Neural progenitor cell (in vitro differentiated cells): ENCODE measurements at regions not wholly inside any gene's neighbourhood (a gene's known extent, or its start where the extent isn't known, plus 50 kb on each side); places are given as distances from the start of the nearest gene placed in this dataset.

Experiments
- DNase-seq: peaks from one replicate; pipeline ENCODE4 v3.0.0-alpha.2; 2016; ENCODE audit warnings: low spot score
- H2AFZ ChIP-seq: fragments of 200-600 bp; sonication (generic); replicated peaks from 2 replicates; pipeline ENCODE4 v1.6.1; 2016; ENCODE audit warnings: antibody characterized with exemption
- H3F3A ChIP-seq: fragments of 200-600 bp; sonication (generic); 2 replicates; pipeline ENCODE4 v1.6.1; 2016; ENCODE audit warnings: antibody characterized with exemption, low read depth
- H3K27ac ChIP-seq: fragments of 200-600 bp; sonication (generic); 2 replicates; pipeline ENCODE4 v1.5.1; 2016; ENCODE audit warnings: mild to moderate bottlenecking
- H3K27me3 ChIP-seq: fragments of 200-600 bp; sonication (generic); 2 replicates; pipeline ENCODE4 v1.6.1; 2016; ENCODE audit warnings: mild to moderate bottlenecking, moderate library complexity
- H3K36me3 ChIP-seq: fragments of 200-600 bp; sonication (generic); 2 replicates; pipeline ENCODE4 v1.5.1; 2016
- H3K4me1 ChIP-seq: fragments of 200-600 bp; sonication (generic); 2 replicates; pipeline ENCODE4 v1.6.1; 2016; ENCODE audit warnings: mixed run types
- H3K4me2 ChIP-seq: fragments of 200-600 bp; sonication (generic); 2 replicates; pipeline ENCODE4 v1.6.1; 2016
- H3K4me3 ChIP-seq: fragments of 200-600 bp; sonication (generic); 2 replicates; pipeline ENCODE4 v1.5.1; 2016
- H3K79me2 ChIP-seq: fragments of 200-600 bp; sonication (generic); 2 replicates; pipeline ENCODE4 v1.6.1; 2016; ENCODE audit warnings: low read depth
- H3K9ac ChIP-seq: fragments of 200-600 bp; sonication (generic); 2 replicates; pipeline ENCODE4 v1.6.1; 2016
- H3K9me3 ChIP-seq: fragments of 200-600 bp; sonication (generic); 2 replicates; pipeline ENCODE4 v1.5.1; 2016; ENCODE audit warnings: low read depth
- H4K20me1 ChIP-seq: fragments of 200-600 bp; sonication (generic); 2 replicates; pipeline ENCODE4 v1.6.1; 2016; ENCODE audit warnings: low read depth
- H3K27ac Mint-ChIP-seq: 3 replicates; pipeline ENCODE4 v1.8.0; 2021; ENCODE audit warnings: mixed read lengths
- H3K27me3 Mint-ChIP-seq: 2 replicates; pipeline ENCODE4 v1.8.0; 2022; ENCODE audit warnings: low read depth, mild to moderate bottlenecking, inconsistent platforms, moderate library complexity, mixed read lengths; ENCODE audit not compliant: insufficient read depth
- H3K36me3 Mint-ChIP-seq: 3 replicates; pipeline ENCODE4 v1.8.0; 2021; ENCODE audit warnings: mixed read lengths
- H3K4me1 Mint-ChIP-seq: 3 replicates; pipeline ENCODE4 v1.8.0; 2021; ENCODE audit warnings: mixed read lengths
- H3K4me3 Mint-ChIP-seq: 3 replicates; pipeline ENCODE4 v1.8.0; 2021; ENCODE audit warnings: mild to moderate bottlenecking, moderate library complexity, mixed read lengths
- H3K9me3 Mint-ChIP-seq: 3 replicates; pipeline ENCODE4 v1.8.0; 2020; ENCODE audit warnings: mixed read lengths
- EZH2 ChIP-seq: fragments of 200-600 bp; sonication (generic); IDR thresholded peaks from 2 replicates; pipeline ENCODE4 v1.6.1; 2017; ENCODE audit warnings: antibody characterized with exemption, mild to moderate bottlenecking, moderate library complexity
- EZH2phosphoT487 ChIP-seq: fragments of 200-600 bp; sonication (generic); IDR thresholded peaks from 2 replicates; pipeline ENCODE4 v1.6.1; 2017; ENCODE audit warnings: antibody characterized with exemption
- TF ChIP-seq, protein P1 (sequence below): fragments of 200-600 bp; sonication (generic); IDR thresholded peaks from 2 replicates; pipeline ENCODE4 v1.5.1; 2017; ENCODE audit warnings: antibody characterized with exemption, mild to moderate bottlenecking

DNA sequence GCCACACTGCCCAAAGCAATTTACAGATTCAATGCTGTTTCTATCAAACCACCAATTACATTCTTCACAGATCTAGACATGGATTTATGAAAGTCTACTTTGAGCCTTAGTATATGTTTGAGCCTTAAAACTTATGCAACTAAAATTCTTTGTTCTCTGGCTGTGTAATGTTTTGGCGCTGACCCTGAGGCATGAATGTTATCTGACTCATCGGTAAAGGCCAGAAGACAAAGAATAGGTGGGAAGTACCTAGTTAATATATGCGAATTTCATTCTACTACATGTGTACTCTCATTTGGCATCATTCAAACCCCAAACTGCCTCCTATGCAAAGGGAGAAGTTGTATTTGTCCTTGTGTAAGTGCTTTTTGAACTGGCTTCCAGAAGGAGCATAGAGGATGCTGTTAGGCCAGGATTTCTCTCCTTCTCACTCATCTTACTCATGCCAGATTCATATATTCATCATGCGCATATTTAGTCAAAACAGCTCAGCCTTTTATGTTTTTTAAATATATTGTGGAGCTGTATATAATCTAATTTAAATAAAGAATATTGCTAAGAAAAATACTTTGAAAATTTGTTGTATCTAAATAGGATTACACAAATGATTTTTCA lies 204.2 kb downstream of the NFKBIZ start:
- H3K9me3 ChIP-seq, result no peaks in the 10 kb centered on the region
- no peaks in the 10 kb centered on the region for H3K36me3 ChIP-seq
- no peaks in the 10 kb centered on the region for H3K4me1 ChIP-seq
- no peaks in the 10 kb centered on the region for H3F3A ChIP-seq
- no peak overlapping the region for H3K4me3 Mint-ChIP-seq
- no peak overlapping the region for H3K4me2 ChIP-seq
- H3K79me2 ChIP-seq, result no peaks in the 10 kb centered on the region
- DNase-seq, result no peak
- H3K9ac ChIP-seq, result no peak overlapping the region
- H3K36me3 Mint-ChIP-seq, result no peaks in the 10 kb centered on the region
- H3K27me3 Mint-ChIP-seq, result no peaks in the 10 kb centered on the region
- no peaks in the 10 kb centered on the region for H3K4me1 Mint-ChIP-seq
- H3K9me3 Mint-ChIP-seq, result peaks cover 5% of the 10 kb centered on the region
- H3K27ac Mint-ChIP-seq, result no peak overlapping the region
- H4K20me1 ChIP-seq, result no peaks in the 10 kb centered on the region
- H3K4me3 ChIP-seq, result no peak overlapping the region
- TF ChIP-seq EZH2phosphoT487 (no peak), EZH2 (no peak)
- TF ChIP-seq, protein P1, sequence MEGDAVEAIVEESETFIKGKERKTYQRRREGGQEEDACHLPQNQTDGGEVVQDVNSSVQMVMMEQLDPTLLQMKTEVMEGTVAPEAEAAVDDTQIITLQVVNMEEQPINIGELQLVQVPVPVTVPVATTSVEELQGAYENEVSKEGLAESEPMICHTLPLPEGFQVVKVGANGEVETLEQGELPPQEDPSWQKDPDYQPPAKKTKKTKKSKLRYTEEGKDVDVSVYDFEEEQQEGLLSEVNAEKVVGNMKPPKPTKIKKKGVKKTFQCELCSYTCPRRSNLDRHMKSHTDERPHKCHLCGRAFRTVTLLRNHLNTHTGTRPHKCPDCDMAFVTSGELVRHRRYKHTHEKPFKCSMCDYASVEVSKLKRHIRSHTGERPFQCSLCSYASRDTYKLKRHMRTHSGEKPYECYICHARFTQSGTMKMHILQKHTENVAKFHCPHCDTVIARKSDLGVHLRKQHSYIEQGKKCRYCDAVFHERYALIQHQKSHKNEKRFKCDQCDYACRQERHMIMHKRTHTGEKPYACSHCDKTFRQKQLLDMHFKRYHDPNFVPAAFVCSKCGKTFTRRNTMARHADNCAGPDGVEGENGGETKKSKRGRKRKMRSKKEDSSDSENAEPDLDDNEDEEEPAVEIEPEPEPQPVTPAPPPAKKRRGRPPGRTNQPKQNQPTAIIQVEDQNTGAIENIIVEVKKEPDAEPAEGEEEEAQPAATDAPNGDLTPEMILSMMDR, result no peak
- no peak overlapping the region for H3K27ac ChIP-seq
- H3K27me3 ChIP-seq, result no peaks in the 10 kb centered on the region
- H2AFZ ChIP-seq, result no peak overlapping the region

DNA sequence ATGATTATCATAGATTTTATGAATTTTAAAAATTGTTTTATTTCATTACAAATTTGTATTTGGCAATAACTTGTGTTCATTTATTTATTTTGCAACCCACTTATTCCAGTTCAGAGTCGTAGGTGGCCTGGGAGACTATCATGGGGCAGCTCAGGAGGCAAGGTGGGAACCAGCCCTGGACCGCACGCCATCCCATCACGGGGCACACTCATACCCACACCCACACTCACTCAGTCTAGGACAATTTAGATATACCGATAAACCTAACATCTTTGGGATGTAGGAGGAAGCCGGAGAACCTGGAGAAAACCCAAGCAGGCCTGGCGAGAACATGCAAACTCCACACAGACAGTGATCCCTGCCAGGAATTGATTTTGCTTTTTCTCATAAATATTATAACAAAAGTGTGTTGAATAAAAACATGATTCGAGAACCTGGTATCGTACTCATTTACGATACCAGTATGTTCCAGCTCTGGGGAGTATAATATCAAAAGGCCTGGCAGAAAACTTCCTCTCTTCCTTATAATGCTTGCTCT lies 205.3 kb downstream of the NFKBIZ start:
- no peaks in the 10 kb centered on the region for H3K36me3 ChIP-seq
- DNase-seq, result no peak
- Mint-ChIP-seq H3K27me3 (no peaks in the 10 kb centered on the region), H3K36me3 (no peaks in the 10 kb centered on the region), H3K9me3 (peaks cover 3% of the 10 kb centered on the region), H3K4me3 (no peak overlapping the region), H3K4me1 (no peaks in the 10 kb centered on the region), H3K27ac (no peak overlapping the region)
- no peaks in the 10 kb centered on the region for H3F3A ChIP-seq
- no peaks in the 10 kb centered on the region for H3K9me3 ChIP-seq
- no peaks in the 10 kb centered on the region for H3K79me2 ChIP-seq
- no peak overlapping the region for H3K4me3 ChIP-seq
- H3K4me2 ChIP-seq, result no peak overlapping the region
- H3K9ac ChIP-seq, result no peak overlapping the region
- no peaks in the 10 kb centered on the region for H3K27me3 ChIP-seq
- no peaks in the 10 kb centered on the region for H3K4me1 ChIP-seq
- no peaks in the 10 kb centered on the region for H4K20me1 ChIP-seq
- H3K27ac ChIP-seq, result no peak overlapping the region
- H2AFZ ChIP-seq, result no peak overlapping the region
- TF ChIP-seq, protein P1, result no peak
- TF ChIP-seq EZH2 (no peak), EZH2phosphoT487 (no peak)

DNA sequence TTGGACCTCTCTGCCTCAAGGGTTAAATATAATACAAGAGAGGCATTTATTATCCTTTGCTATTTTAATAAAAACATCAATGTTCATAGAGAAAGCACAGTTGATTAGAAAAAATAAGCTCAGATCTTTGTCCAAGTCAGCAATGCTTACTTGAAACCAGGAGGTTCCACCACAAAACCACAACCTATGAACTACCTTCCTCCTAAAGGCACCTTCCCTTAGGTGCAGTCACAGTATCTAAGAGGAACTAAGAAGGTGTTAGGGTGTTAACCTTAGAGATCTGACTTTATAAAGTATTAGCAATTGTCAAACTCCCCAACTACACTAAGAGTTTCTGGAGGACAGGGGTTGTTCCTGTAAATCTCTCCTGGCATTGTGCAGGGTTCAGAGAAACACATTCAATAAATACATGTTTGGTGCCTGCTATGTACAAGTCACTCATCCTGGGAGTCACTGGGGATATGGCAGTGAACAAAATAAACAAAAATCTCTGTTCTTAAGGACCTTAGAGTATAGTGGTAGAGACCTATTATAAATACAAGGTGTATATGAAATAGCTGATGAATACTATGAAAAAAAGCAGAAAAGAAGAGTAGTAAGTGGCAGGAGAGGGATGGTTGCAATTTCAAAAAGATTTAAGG lies 208.6 kb downstream of the NFKBIZ start:
- no peaks in the 10 kb centered on the region for H3K9me3 ChIP-seq
- H3K27me3 Mint-ChIP-seq, result no peaks in the 10 kb centered on the region
- no peak overlapping the region for H3K4me2 ChIP-seq
- H3K27me3 ChIP-seq, result no peaks in the 10 kb centered on the region
- no peaks in the 10 kb centered on the region for H3K4me1 Mint-ChIP-seq
- H3K36me3 ChIP-seq, result no peaks in the 10 kb centered on the region
- H3K9ac ChIP-seq, result no peak overlapping the region
- H2AFZ ChIP-seq, result no peak overlapping the region
- H3F3A ChIP-seq, result no peaks in the 10 kb centered on the region
- DNase-seq, result no peak
- no peak overlapping the region for H3K4me3 ChIP-seq
- TF ChIP-seq, protein P1, result no peak
- no peak for TF ChIP-seq EZH2phosphoT487
- no peak for TF ChIP-seq EZH2
- H3K36me3 Mint-ChIP-seq, result no peaks in the 10 kb centered on the region
- no peaks in the 10 kb centered on the region for H3K9me3 Mint-ChIP-seq
- no peak overlapping the region for H3K4me3 Mint-ChIP-seq
- no peaks in the 10 kb centered on the region for H3K79me2 ChIP-seq
- H3K27ac ChIP-seq, result no peak overlapping the region
- no peak overlapping the region for H3K27ac Mint-ChIP-seq
- H4K20me1 ChIP-seq, result no peaks in the 10 kb centered on the region
- H3K4me1 ChIP-seq, result no peaks in the 10 kb centered on the region
